ENCODE measurements at regions not wholly inside any gene's neighbourhood (a gene's known extent, or its start where the extent isn't known, plus 50 kb on each side); places are given as distances from the start of the nearest gene placed in this dataset.

DNA sequence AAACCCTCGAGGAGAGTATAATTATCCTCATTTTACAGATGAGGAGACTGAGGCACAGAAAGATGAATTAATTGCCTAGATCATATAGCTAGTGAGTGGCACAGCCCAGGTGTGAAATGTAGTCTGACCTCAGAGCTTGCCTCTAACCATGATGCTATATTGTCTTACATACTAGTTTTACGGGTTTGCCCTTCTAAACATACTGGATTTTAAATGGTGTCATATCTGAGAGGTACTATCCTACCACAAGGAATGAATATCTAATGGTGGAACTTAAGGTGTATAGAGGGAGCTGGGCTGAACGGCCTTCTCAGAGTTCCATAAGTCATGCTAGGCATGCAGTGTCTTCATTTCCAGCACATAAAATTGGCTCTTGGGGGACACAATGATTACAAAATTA is 77.9 kb upstream of the EDEM3 start:
- no peak for TF ChIP-seq SIN3A (IDR thresholded peaks at IDR 0.05; ENCODE audit: low read depth, low read length)
- TF ChIP-seq, protein P1, sequence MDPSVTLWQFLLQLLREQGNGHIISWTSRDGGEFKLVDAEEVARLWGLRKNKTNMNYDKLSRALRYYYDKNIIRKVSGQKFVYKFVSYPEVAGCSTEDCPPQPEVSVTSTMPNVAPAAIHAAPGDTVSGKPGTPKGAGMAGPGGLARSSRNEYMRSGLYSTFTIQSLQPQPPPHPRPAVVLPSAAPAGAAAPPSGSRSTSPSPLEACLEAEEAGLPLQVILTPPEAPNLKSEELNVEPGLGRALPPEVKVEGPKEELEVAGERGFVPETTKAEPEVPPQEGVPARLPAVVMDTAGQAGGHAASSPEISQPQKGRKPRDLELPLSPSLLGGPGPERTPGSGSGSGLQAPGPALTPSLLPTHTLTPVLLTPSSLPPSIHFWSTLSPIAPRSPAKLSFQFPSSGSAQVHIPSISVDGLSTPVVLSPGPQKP (IDR thresholded peaks at IDR 0.05; ENCODE audit: low read depth, low read length): no peak
- TF ChIP-seq CHD2 (IDR thresholded peaks at IDR 0.05; ENCODE audit: borderline replicate concordance, low read depth, low read length): no peak
- no peak for TF ChIP-seq NFIC (IDR thresholded peaks at IDR 0.05; ENCODE audit: low read depth, low read length)
- TF ChIP-seq FOXM1 (IDR thresholded peaks at IDR 0.05; ENCODE audit: low read depth, low read length): no peak
- no peak for TF ChIP-seq MYC (IDR thresholded peaks at IDR 0.05; ENCODE audit: insufficient read depth, insufficient read length, insufficient replicate concordance, low read length, severe bottlenecking)
- TF ChIP-seq CEBPB (IDR thresholded peaks at IDR 0.05; ENCODE audit: borderline replicate concordance in 1 of 2, low read depth in 2 of 2, low read length in 2 of 2): no peak

Data from GM12878 (cell line).